MM.1S (cell line): ENCODE measurements at regions not wholly inside any gene's neighbourhood (a gene's known extent, or its start where the extent isn't known, plus 50 kb on each side); places are given as distances from the start of the nearest gene placed in this dataset.

Source experiments
- DNase-seq: peaks from one replicate; pipeline ENCODE4 v3.0.0-alpha.2; 2015
- H2AFZ ChIP-seq: fragments of 300-600 bp; sonication (generic); 2 replicates; pipeline ENCODE4 v1.6.0; 2016; ENCODE audit warnings: antibody characterized with exemption, low read length
- H3F3A ChIP-seq: fragments of 300-600 bp; sonication (generic); 2 replicates; pipeline ENCODE4 v1.6.1; 2016; ENCODE audit warnings: mild to moderate bottlenecking, antibody characterized with exemption, low read length, moderate library complexity, mixed read lengths; ENCODE audit not compliant: insufficient read depth
- H3K27ac ChIP-seq: fragments of 300-600 bp; sonication (generic); 2 replicates; pipeline ENCODE4 v1.5.1; 2016; ENCODE audit warnings: mild to moderate bottlenecking, low read length
- H3K27me3 ChIP-seq: fragments of 300-600 bp; sonication (generic); replicated peaks from 2 replicates; pipeline ENCODE4 v1.6.0; 2016; ENCODE audit warnings: low read length; ENCODE audit not compliant: insufficient read depth
- H3K36me3 ChIP-seq: fragments of 300-600 bp; sonication (generic); replicated peaks from 2 replicates; pipeline ENCODE4 v1.6.1; 2016; ENCODE audit warnings: mild to moderate bottlenecking, low read length, mixed read lengths; ENCODE audit not compliant: insufficient read depth
- H3K4me1 ChIP-seq: fragments of 300-600 bp; sonication (generic); 2 replicates; pipeline ENCODE4 v1.6.1; 2016; ENCODE audit warnings: low read length, mixed read lengths
- H3K4me2 ChIP-seq: fragments of 300-600 bp; sonication (generic); 2 replicates; pipeline ENCODE4 v1.6.0; 2016; ENCODE audit warnings: low read depth, low read length
- H3K4me3 ChIP-seq: fragments of 300-600 bp; sonication (generic); 2 replicates; pipeline ENCODE4 v1.5.1; 2016; ENCODE audit warnings: low read length, mixed read lengths
- H3K79me2 ChIP-seq: fragments of 300-600 bp; sonication (generic); 2 replicates; pipeline ENCODE4 v1.6.1; 2016; ENCODE audit warnings: mixed run types, low read length, mixed read lengths
- H3K9ac ChIP-seq: fragments of 300-600 bp; sonication (generic); 2 replicates; pipeline ENCODE4 v1.6.1; 2016; ENCODE audit warnings: low read length, mixed read lengths
- H3K9me2 ChIP-seq: fragments of 300-600 bp; sonication (generic); replicated peaks from 2 replicates; pipeline ENCODE4 v1.6.1; 2016; ENCODE audit warnings: mild to moderate bottlenecking, low read length, mixed read lengths; ENCODE audit not compliant: insufficient read depth
- H3K9me3 ChIP-seq: fragments of 300-600 bp; sonication (generic); replicated peaks from 2 replicates; pipeline ENCODE4 v1.6.1; 2016; ENCODE audit warnings: mild to moderate bottlenecking, low read length, mixed read lengths; ENCODE audit not compliant: insufficient read depth
- H4K20me1 ChIP-seq: fragments of 300-600 bp; sonication (generic); 2 replicates; pipeline ENCODE4 v1.6.1; 2016; ENCODE audit warnings: mild to moderate bottlenecking, low read length, moderate library complexity, mixed read lengths; ENCODE audit not compliant: insufficient read depth
- CTCF ChIP-seq: fragments of 300-600 bp; sonication (generic); IDR thresholded peaks from 2 replicates; pipeline ENCODE4 v1.5.1; 2016; ENCODE audit warnings: antibody characterized with exemption, low read length, mixed read lengths
- EZH2 ChIP-seq: fragments of 300-600 bp; sonication (generic); optimal IDR thresholded peaks from 2 replicates; pipeline ENCODE3; 2017; ENCODE audit warnings: low read depth, mild to moderate bottlenecking, antibody characterized with exemption, low read length, mixed read lengths
- EZH2phosphoT487 ChIP-seq: fragments of 300-600 bp; sonication (generic); IDR thresholded peaks from 2 replicates; pipeline ENCODE4 v1.6.1; 2018; ENCODE audit warnings: antibody characterized with exemption, low read length

DNA sequence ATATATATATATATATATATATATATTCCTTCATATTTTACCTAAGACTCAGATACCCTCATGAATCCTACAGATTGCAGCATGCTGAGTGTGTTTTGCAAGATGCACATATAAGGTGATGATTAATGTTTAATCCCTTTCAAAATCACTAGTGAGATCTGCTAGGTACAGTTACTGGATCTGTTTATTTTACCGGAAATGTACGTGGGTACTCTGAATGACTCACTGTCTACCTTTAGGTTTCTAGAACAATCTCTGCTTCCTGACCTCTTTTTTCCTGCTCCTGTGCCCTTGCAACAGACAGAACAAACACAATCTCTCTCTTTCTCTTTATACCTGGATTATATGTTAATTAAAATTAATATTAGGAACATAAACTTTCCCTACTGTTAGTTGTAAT, 379.6 kb downstream of the FAM133A start:
- Histone ChIP-seq H2AFZ (no peak overlapping the region), H3K9ac (no peak overlapping the region), H3K79me2 (no peaks in the 10 kb centered on the region), H3F3A (no peaks in the 10 kb centered on the region), H3K27me3 (no peaks in the 10 kb centered on the region), H3K27ac (no peak overlapping the region), H3K36me3 (no peaks in the 10 kb centered on the region), H3K4me2 (no peak overlapping the region), H3K4me3 (no peak overlapping the region), H3K9me3 (no peaks in the 10 kb centered on the region), H3K4me1 (no peaks in the 10 kb centered on the region), H4K20me1 (no peaks in the 10 kb centered on the region), H3K9me2 (no peaks in the 10 kb centered on the region)
- DNase-seq, result no peak
- TF ChIP-seq EZH2, result no peak

DNA sequence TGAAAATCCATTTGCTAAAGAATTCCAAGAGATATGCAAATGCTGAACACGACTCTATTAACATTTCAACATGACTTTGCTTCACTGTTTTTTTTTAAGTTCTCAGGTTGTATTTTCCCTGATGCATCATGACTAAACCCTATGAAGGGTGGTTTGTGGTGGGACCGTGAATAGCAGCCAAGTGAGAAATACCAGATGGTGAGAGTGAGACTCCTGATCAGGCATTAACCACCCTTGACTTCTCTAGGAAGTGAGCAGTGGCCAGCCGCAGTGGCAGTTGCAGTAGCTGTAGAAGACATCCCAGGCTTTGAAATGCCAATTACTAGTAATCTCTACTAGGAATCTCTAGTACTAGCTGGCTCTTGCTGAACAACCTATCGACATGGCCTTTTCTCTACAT, 383.4 kb downstream of the FAM133A start:
- Histone ChIP-seq H3K9me2 (no peaks in the 10 kb centered on the region), H3F3A (no peaks in the 10 kb centered on the region), H4K20me1 (no peaks in the 10 kb centered on the region), H3K79me2 (no peaks in the 10 kb centered on the region), H3K9ac (no peak overlapping the region), H3K36me3 (no peaks in the 10 kb centered on the region), H3K4me1 (no peaks in the 10 kb centered on the region), H2AFZ (no peak overlapping the region), H3K4me3 (no peak overlapping the region), H3K27ac (no peak overlapping the region), H3K9me3 (no peaks in the 10 kb centered on the region), H3K4me2 (no peak overlapping the region), H3K27me3 (no peaks in the 10 kb centered on the region)
- TF ChIP-seq EZH2phosphoT487 (no peak), CTCF (no peak), EZH2 (no peak)
- DNase-seq, result peak; percentile 9

GRCh38 chrX:94058728-94059382, 384.8 kb downstream of the FAM133A start:
- H3F3A ChIP-seq, result no peaks in the 10 kb centered on the region
- no peak overlapping the region for H2AFZ ChIP-seq
- H3K36me3 ChIP-seq, result no peaks in the 10 kb centered on the region
- H3K79me2 ChIP-seq, result no peaks in the 10 kb centered on the region
- H4K20me1 ChIP-seq, result no peaks in the 10 kb centered on the region
- no peaks in the 10 kb centered on the region for H3K9me2 ChIP-seq
- no peak overlapping the region for H3K4me2 ChIP-seq
- no peak overlapping the region for H3K4me3 ChIP-seq
- no peak overlapping the region for H3K9ac ChIP-seq
- no peaks in the 10 kb centered on the region for H3K9me3 ChIP-seq
- H3K27me3 ChIP-seq, result no peaks in the 10 kb centered on the region
- no peak overlapping the region for H3K27ac ChIP-seq
- no peaks in the 10 kb centered on the region for H3K4me1 ChIP-seq
- TF ChIP-seq CTCF, result peak; percentile 45
- no peak for TF ChIP-seq EZH2
- DNase-seq, result peak; percentile 37

DNA sequence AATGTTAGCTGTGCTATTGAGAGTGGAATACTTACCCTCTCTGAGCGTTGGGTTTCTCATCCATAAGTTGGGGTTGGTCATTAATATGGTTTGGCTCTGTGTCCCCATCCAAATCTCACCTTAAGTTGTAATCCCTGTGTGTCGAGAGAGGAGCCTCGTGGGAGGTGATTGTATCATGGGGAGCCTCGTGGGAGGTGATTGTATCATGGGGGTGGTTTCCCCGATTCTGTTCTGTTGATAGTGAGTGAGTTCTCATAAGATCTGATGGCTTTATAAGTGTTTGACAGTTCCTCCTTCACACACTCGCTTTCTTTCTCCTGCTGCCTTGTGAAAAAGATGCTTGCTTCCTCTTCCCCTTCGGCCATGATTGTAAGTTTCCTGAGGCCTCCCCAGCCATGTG, 391.1 kb downstream of the FAM133A start:
- Histone ChIP-seq H3K4me2 (no peak overlapping the region), H3K9me2 (no peaks in the 10 kb centered on the region), H3F3A (no peaks in the 10 kb centered on the region), H3K27me3 (no peaks in the 10 kb centered on the region), H2AFZ (no peak overlapping the region), H3K4me3 (no peak overlapping the region), H3K36me3 (no peaks in the 10 kb centered on the region), H3K9me3 (no peaks in the 10 kb centered on the region), H3K9ac (no peak overlapping the region), H4K20me1 (no peaks in the 10 kb centered on the region), H3K4me1 (no peaks in the 10 kb centered on the region), H3K79me2 (no peaks in the 10 kb centered on the region), H3K27ac (no peak overlapping the region)
- TF ChIP-seq CTCF (no peak), EZH2phosphoT487 (no peak), EZH2 (no peak)
- no peak for DNase-seq
